ENCODE measurements at regions not wholly inside any gene's neighbourhood (a gene's known extent, or its start where the extent isn't known, plus 50 kb on each side); places are given as distances from the start of the nearest gene placed in this dataset.
"Not testable (repeated sequence)": the region's sequence is repeated elsewhere in the genome, so short reads cannot be mapped to it uniquely, and the experiment has no call there.

DNA sequence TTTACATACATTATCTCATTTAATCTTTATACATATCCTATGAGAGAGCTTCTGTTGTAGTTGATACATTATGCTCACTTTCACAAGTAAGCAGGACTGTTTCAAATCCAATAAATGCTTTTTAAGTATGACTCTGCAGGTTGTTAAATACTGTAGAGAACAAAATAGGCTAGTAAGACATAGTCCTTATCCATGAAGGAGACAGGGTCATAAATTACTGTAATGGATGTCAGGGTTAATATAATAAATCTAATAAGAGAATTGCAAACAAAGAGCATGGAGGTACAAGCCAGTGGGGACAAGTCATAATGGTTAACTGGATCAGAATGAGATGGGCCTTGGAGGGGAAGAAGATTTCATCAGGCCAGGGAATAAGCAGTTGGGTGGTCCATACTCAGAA is 303.8 kb upstream of the RGS6 start:
- peaks cover 0 to 3% (median 0%) of the 10 kb centered on the region in 3 donors for H3K36me3 ChIP-seq (ENCODE audit: control insufficient read depth in 2 of 3, insufficient read depth in 3 of 3, low read length in 3 of 3)
- no peaks in the 10 kb centered on the region for H3K4me1 ChIP-seq (ENCODE audit: control insufficient read depth in 2 of 3, insufficient read depth in 2 of 3, low read depth in 1 of 3, low read length in 3 of 3)
- no peak for FAIRE-seq
- H3K27me3 ChIP-seq (ENCODE audit: control insufficient read depth, insufficient read depth, low read length) = no peaks in the 10 kb centered on the region
- H3K9ac ChIP-seq (ENCODE audit: low read length in 3 of 3) = no peak overlapping the region
- H3K9me3 ChIP-seq (ENCODE audit: control insufficient read depth in 2 of 3, insufficient read depth in 1 of 3, low read length in 3 of 3) = no peaks in the 10 kb centered on the region
- DNase-seq = peak in 2 of 5 donors; percentile 25 to 29
- TF ChIP-seq, protein P1, sequence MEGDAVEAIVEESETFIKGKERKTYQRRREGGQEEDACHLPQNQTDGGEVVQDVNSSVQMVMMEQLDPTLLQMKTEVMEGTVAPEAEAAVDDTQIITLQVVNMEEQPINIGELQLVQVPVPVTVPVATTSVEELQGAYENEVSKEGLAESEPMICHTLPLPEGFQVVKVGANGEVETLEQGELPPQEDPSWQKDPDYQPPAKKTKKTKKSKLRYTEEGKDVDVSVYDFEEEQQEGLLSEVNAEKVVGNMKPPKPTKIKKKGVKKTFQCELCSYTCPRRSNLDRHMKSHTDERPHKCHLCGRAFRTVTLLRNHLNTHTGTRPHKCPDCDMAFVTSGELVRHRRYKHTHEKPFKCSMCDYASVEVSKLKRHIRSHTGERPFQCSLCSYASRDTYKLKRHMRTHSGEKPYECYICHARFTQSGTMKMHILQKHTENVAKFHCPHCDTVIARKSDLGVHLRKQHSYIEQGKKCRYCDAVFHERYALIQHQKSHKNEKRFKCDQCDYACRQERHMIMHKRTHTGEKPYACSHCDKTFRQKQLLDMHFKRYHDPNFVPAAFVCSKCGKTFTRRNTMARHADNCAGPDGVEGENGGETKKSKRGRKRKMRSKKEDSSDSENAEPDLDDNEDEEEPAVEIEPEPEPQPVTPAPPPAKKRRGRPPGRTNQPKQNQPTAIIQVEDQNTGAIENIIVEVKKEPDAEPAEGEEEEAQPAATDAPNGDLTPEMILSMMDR (IDR thresholded peaks at IDR 0.05; ENCODE audit: borderline replicate concordance, extremely low read depth, insufficient read depth) = no peak
- no peak overlapping the region for H3K4me3 ChIP-seq (ENCODE audit: low read length in 3 of 3)
- H3K27ac ChIP-seq (ENCODE audit: low read depth in 2 of 2, low read length in 2 of 2) = no peak overlapping the region
- intact Hi-C loops (cut with DNase I) = no loop called here

DNA sequence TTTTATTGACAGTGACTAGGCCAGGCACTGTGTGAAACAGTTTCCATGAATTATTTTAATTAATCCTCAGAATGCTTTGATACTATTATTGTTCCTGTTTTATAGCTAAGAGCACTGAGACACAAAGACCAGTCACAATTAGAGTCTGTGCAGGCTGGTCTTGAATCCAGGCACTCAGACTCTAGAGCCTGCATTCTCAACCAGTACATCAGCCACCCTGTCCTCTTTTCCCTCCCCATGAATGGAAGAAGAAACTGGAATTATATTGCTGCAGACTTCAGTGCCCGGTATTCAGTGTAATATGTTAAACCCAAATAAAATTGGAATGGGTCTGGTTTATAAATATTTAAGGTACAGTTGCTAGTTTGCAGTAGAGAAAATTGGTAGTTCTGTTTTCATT is 303.0 kb upstream of the RGS6 start:
- intact Hi-C loops (cut with DNase I) = no loop called here
- Histone ChIP-seq H3K36me3 (ENCODE audit: control insufficient read depth in 2 of 3, insufficient read depth in 3 of 3, low read length in 3 of 3) (peaks cover 0 to 2% (median 0%) of the 10 kb centered on the region in 3 donors), H3K4me3 (ENCODE audit: low read length in 3 of 3) (no peak overlapping the region), H3K4me1 (ENCODE audit: control insufficient read depth in 2 of 3, insufficient read depth in 2 of 3, low read depth in 1 of 3, low read length in 3 of 3) (no peaks in the 10 kb centered on the region), H3K27me3 (ENCODE audit: control insufficient read depth, insufficient read depth, low read length) (no peaks in the 10 kb centered on the region), H3K9ac (ENCODE audit: low read length in 3 of 3) (no peak overlapping the region), H3K27ac (ENCODE audit: low read depth in 2 of 2, low read length in 2 of 2) (no peak overlapping the region), H3K9me3 (ENCODE audit: control insufficient read depth in 2 of 3, insufficient read depth in 1 of 3, low read length in 3 of 3) (no peaks in the 10 kb centered on the region)
- DNase-seq = no peak
- TF ChIP-seq, protein P1 (IDR thresholded peaks at IDR 0.05; ENCODE audit: borderline replicate concordance, extremely low read depth, insufficient read depth) = no peak
- FAIRE-seq = no peak

DNA sequence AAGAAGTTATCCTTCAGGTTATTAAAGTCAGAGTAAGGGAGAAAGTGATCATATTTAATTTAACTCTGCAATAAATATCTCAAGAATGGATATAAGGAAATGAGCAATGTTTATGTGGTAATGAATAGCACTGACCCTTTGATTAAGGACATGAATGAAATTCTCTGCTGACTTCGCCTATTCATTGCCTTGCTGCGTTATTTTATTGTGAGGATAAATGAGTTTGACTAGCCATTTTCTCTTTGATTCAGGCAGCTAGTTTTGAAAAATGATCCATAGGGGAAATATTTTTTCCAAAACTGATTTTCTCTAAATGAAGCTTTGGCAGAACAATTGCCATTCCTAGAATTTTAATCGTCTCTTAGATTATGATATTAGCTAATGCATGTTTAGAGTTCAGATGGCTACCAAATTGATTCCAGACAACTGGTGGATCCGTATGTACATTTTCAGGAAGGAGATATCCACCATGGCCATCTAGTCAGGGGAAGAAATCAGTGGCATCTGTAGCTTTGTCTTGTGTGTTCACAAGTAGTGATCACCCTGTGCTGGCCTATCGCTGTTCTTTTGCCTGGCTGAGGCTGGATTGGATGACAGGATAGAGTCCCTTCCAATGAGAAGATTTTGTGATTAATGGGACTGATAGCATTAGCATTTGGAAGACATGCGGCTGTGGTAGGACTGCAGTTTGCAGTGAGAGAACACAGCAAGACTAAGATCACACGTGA is 302.3 kb upstream of the RGS6 start:
- Histone ChIP-seq H3K4me1 (ENCODE audit: control insufficient read depth in 2 of 3, insufficient read depth in 2 of 3, low read depth in 1 of 3, low read length in 3 of 3) (no peaks in the 10 kb centered on the region), H3K9ac (ENCODE audit: low read length in 3 of 3) (no peak overlapping the region), H3K27me3 (ENCODE audit: control insufficient read depth, insufficient read depth, low read length) (no peaks in the 10 kb centered on the region), H3K9me3 (ENCODE audit: control insufficient read depth in 2 of 3, insufficient read depth in 1 of 3, low read length in 3 of 3) (no peaks in the 10 kb centered on the region), H3K27ac (ENCODE audit: low read depth in 2 of 2, low read length in 2 of 2) (no peak overlapping the region), H3K36me3 (ENCODE audit: control insufficient read depth in 2 of 3, insufficient read depth in 3 of 3, low read length in 3 of 3) (no peaks in the 10 kb centered on the region), H3K4me3 (ENCODE audit: low read length in 3 of 3) (no peak overlapping the region)
- TF ChIP-seq, protein P1 (IDR thresholded peaks at IDR 0.05; ENCODE audit: borderline replicate concordance, extremely low read depth, insufficient read depth) = no peak
- no peak for DNase-seq
- intact Hi-C loops (cut with DNase I) = no loop called here
- FAIRE-seq = no peak

DNA sequence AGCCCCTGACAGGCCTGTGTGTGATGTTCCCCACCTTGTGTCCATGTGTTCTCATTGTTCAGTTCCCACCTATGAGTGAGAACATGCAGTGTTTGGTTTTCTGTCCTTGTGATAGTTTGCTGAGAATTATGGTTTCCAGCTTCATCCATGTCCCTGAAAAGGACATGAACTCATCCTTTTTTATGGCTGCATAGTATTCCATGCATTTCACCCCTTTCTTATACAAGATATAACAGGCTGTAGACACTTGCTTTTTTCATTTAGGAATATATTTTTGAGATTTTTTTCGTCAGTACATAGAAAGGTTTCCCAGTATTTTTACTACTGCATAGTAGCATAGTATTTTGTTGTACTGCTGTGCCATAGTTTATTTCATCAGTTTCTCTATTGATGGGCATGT is 301.2 kb upstream of the RGS6 start:
- H3K27ac ChIP-seq (ENCODE audit: low read depth in 2 of 2, low read length in 2 of 2); FAIRE-seq; H3K36me3 ChIP-seq (ENCODE audit: control insufficient read depth in 2 of 3, insufficient read depth in 3 of 3, low read length in 3 of 3); H3K9me3 ChIP-seq (ENCODE audit: control insufficient read depth in 2 of 3, insufficient read depth in 1 of 3, low read length in 3 of 3); DNase-seq; intact Hi-C loops (cut with DNase I); H3K4me3 ChIP-seq (ENCODE audit: low read length in 3 of 3); H3K4me1 ChIP-seq (ENCODE audit: control insufficient read depth in 2 of 3, insufficient read depth in 2 of 3, low read depth in 1 of 3, low read length in 3 of 3); H3K27me3 ChIP-seq (ENCODE audit: control insufficient read depth, insufficient read depth, low read length); H3K9ac ChIP-seq (ENCODE audit: low read length in 3 of 3): not testable (repeated sequence)

Data from kidney (tissue), 13 donors.